GM12878 (cell line): ENCODE measurements at regions not wholly inside any gene's neighbourhood (a gene's known extent, or its start where the extent isn't known, plus 50 kb on each side); places are given as distances from the start of the nearest gene placed in this dataset.
"Not testable (repeated sequence)": the region's sequence is repeated elsewhere in the genome, so short reads cannot be mapped to it uniquely, and the experiment has no call there.

Experiments
- ATAC-seq: fragments of 200-7000 bp; cut with Tn5 transposase; 3 replicates; pipeline ENCODE4 v1.9.1; 2020; ENCODE audit warnings: mild to moderate bottlenecking, moderate library complexity
- BruUV-seq: library from RNA; stranded (reverse); fragments of 400-500 nt; replicated peaks from 2 replicates; lab custom pipeline; 2021; lab: Mats Ljungman, UMichigan
- CTCF ChIA-PET: fragments of 300-600 bp; sonication (Branson Sonifier 250); formaldehyde crosslinking; extraction: SDS; loops from one replicate; lab custom pipeline; 2021; ENCODE audit warnings: inconsistent platforms; lab: Yijun Ruan, JAX
- POLR2A ChIA-PET: fragments of 350-600 bp; formaldehyde crosslinking; extraction: SDS; loops from one replicate; lab custom pipeline; 2021; ENCODE audit warnings: inconsistent platforms; lab: Charles Lee
- RAD21 ChIA-PET: fragments of 300-600 bp; sonication (Branson Sonifier 250); formaldehyde crosslinking; loops from one replicate; lab custom pipeline; 2023; ENCODE audit warnings: antibody characterized with exemption; ENCODE audit not compliant: unreplicated experiment; lab: Charles Lee
- SMC1A ChIA-PET: fragments of 300-600 bp; sonication (Branson Sonifier 250); formaldehyde crosslinking; loops from one replicate; lab custom pipeline; 2023; ENCODE audit not compliant: unreplicated experiment, uncharacterized antibody; lab: Charles Lee
- DNase-seq: peaks from one replicate; pipeline ENCODE4 v3.0.0-alpha.2; 2011; ENCODE audit warnings: low read depth, low spot score
- FAIRE-seq: peaks from 3 replicates; lab custom pipeline; 2011; peaks lifted over from hg19 to GRCh38; lab: Jason Lieb, UNC
- H2AFZ ChIP-seq: 2 replicates; pipeline ENCODE4 v1.6.0; 2011; ENCODE audit warnings: low read depth, low read length, control low read depth; ENCODE audit not compliant: control insufficient read depth
- H3K27ac ChIP-seq: 2 replicates; pipeline ENCODE4 v1.5.1; 2011; ENCODE audit warnings: control low read depth; ENCODE audit not compliant: control insufficient read depth, insufficient read depth
- H3K27me3 ChIP-seq, 2 experiments: replicated peaks in 1 of 2; 2 replicates each; pipeline versions ENCODE4 v1.6.0 to v1.6.1; 2011; ENCODE audit warnings: low read length in 1 of 2; ENCODE audit not compliant: control insufficient read depth in 2 of 2, insufficient read depth in 2 of 2
- H3K36me3 ChIP-seq, 2 experiments: 2 replicates each; pipeline ENCODE4 v1.5.1; 2011; ENCODE audit warnings: low read length in 1 of 2; ENCODE audit not compliant: control insufficient read depth in 2 of 2, insufficient read depth in 2 of 2
- H3K4me1 ChIP-seq: 2 replicates; pipeline ENCODE4 v1.6.1; 2011; ENCODE audit warnings: mild to moderate bottlenecking, low read length, moderate library complexity, mixed read lengths; ENCODE audit not compliant: control insufficient read depth, insufficient read depth
- H3K4me2 ChIP-seq: 2 replicates; pipeline ENCODE4 v1.6.0; 2011; ENCODE audit warnings: control low read depth; ENCODE audit not compliant: control insufficient read depth, insufficient read depth
- H3K4me3 ChIP-seq: fragments of 200-600 bp; sonication (generic); 2 replicates; pipeline ENCODE4 v1.5.1; 2016
- H3K79me2 ChIP-seq: 2 replicates; pipeline ENCODE4 v1.6.0; 2011; ENCODE audit warnings: low read length; ENCODE audit not compliant: control insufficient read depth, insufficient read depth
- H3K9ac ChIP-seq: 2 replicates; pipeline ENCODE4 v1.8.0; 2011; ENCODE audit warnings: low read length, control low read depth, mixed read lengths; ENCODE audit not compliant: control insufficient read depth, insufficient read depth
- H3K9me3 ChIP-seq: replicated peaks from 3 replicates; pipeline ENCODE4 v1.5.1; 2011; ENCODE audit warnings: mild to moderate bottlenecking, low read length; ENCODE audit not compliant: control insufficient read depth, insufficient read depth
- H4K20me1 ChIP-seq: 2 replicates; pipeline ENCODE4 v1.6.0; 2011; ENCODE audit not compliant: control insufficient read depth, insufficient read depth
- POLR2AphosphoS5 ChIP-seq: IDR thresholded peaks from 2 replicates; pipeline ENCODE4 v1.6.1; 2011; ENCODE audit warnings: mild to moderate bottlenecking, low read length, inconsistent platforms
- RUNX3 ChIP-seq: IDR thresholded peaks from 2 replicates; pipeline ENCODE4 v1.6.1; 2012; ENCODE audit warnings: low read length, inconsistent platforms
- ZNF24 ChIP-seq: fragments of 450-650 bp; IDR thresholded peaks from 2 replicates; pipeline ENCODE4 v1.6.1; 2017; ENCODE audit warnings: antibody characterized with exemption, mild to moderate bottlenecking
- WGBS: methylation state at CpG from one replicate; pipeline ENCODE4 v1.1.6; 2016; ENCODE audit warnings: low lambda C conversion rate; ENCODE audit not compliant: insufficient replicate concordance, insufficient coverage; ENCODE audit errors: missing lambda C conversion rate; 5-methylcytosine and 5-hydroxymethylcytosine counted together
- in situ Hi-C: fragments of 300-500 bp; cut with MboI; formaldehyde crosslinking; loops from 9 replicates; pipeline ENCODE4 v1.14.3; 2018; ENCODE audit warnings: mixed read lengths
- intact Hi-C: fragments of 100-400 bp; cut with micrococcal nuclease; formaldehyde crosslinking; loops from one replicate; pipeline ENCODE4 v1.14.2; 2022; ENCODE audit not compliant: unreplicated experiment

GRCh38 chr9:74056023-74056422 lies 441.1 kb upstream of the RORB start (continued):
- no peak for TF ChIP-seq POLR2AphosphoS5
- TF ChIP-seq, all 136 proteins: peak for 0

DNA sequence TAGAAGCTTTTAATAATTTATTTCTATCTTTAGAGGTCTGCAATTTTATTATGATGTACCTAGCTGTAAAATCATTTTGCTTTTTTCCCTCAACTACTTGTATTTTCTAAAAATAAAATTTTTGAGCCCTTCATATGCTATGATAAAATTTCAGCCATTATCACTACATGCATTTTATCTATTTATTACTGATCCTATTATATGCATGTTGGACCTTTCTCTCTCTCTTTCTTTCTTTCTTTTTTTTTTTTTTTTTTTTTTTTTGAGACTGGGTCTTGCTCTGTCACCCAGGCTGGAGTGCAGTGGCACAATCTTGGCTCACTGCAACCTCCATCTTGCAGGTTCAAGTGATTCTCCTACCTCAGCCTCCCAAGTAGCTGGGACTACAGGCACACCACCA lies 440.1 kb upstream of the RORB start:
- H3K27ac ChIP-seq, H3K27me3 ChIP-seq, H3K9ac ChIP-seq, H3K79me2 ChIP-seq, H3K4me3 ChIP-seq, H3K36me3 ChIP-seq, RAD21 ChIA-PET, SMC1A ChIA-PET, ATAC-seq, DNase-seq, H3K4me2 ChIP-seq, POLR2A ChIA-PET, intact Hi-C loops, H2AFZ ChIP-seq, FAIRE-seq, in situ Hi-C loops, BruUV-seq, H3K4me1 ChIP-seq, H4K20me1 ChIP-seq, H3K9me3 ChIP-seq: not testable (repeated sequence)
- CTCF ChIA-PET: interaction anchor here (0.6 kb wide), 1 partner anchor 47 kb away, joined by 3 read pairs; no protein-coding TSS in a partner anchor

- Histone ChIP-seq H2AFZ (no peak overlapping the region), H3K4me2 (no peak overlapping the region), H3K27ac (no peak overlapping the region), H3K9ac (no peak overlapping the region), H3K4me3 (no peak overlapping the region), H3K36me3 (no peaks in the 10 kb centered on the region), H3K27me3 (no peaks in the 10 kb centered on the region), H4K20me1 (no peaks in the 10 kb centered on the region), H3K79me2 (no peaks in the 10 kb centered on the region), H3K9me3 (no peaks in the 10 kb centered on the region), H3K4me1 (no peaks in the 10 kb centered on the region)
- in situ Hi-C loops: no loop called here
- no peak for ATAC-seq
- no peak for DNase-seq
- POLR2A ChIA-PET: no interaction called here
- RAD21 ChIA-PET: no interaction called here
- SMC1A ChIA-PET: no interaction called here
- intact Hi-C loops: no loop called here
- 34% methylated on average over 2 of the region's 2 CpGs for WGBS
- TF ChIP-seq ZNF24 (no peak), RUNX3 (no peak)
- CTCF ChIA-PET: no interaction called here
- no TSS peak for BruUV-seq
- FAIRE-seq: no peak
Observed at GRCh38 chr9:74064702-74065101, 432.4 kb upstream of the RORB start.
